Mammary epithelial cell (primary cell): ENCODE measurements at regions not wholly inside any gene's neighbourhood (a gene's known extent, or its start where the extent isn't known, plus 50 kb on each side); places are given as distances from the start of the nearest gene placed in this dataset.

Source experiments
- CTCF ChIP-seq, 2 donors: IDR thresholded peaks in 1 of 2; conservative IDR thresholded peaks in 1 of 2; 2 replicates each; pipeline ENCODE4 v1.5.1; 2011 to 2012; ENCODE audit warnings: inconsistent platforms in 2 of 2, low read length in 2 of 2, mild to moderate bottlenecking in 2 of 2, control low read depth in 1 of 2, low read depth in 1 of 2; ENCODE audit not compliant: insufficient read depth in 1 of 2; ENCODE audit errors: extremely low read depth in 1 of 2
- EZH2 ChIP-seq: IDR thresholded peaks from 2 replicates; pipeline ENCODE4 v1.6.1; 2012; ENCODE audit warnings: low read length, inconsistent platforms, borderline replicate concordance

GRCh38 chr4:26183017-26183416, 137.8 kb upstream of the RBPJ start:
- TF ChIP-seq CTCF (conservative IDR thresholded peaks at IDR 0.05 in 1 of 2, IDR thresholded peaks at IDR 0.05 in 1 of 2; ENCODE audit: extremely low read depth in 1 of 2, insufficient read depth in 1 of 2, low read depth in 1 of 2, low read length in 2 of 2) (no peak), EZH2 (no peak)
